NOMO-1 (cell line): ENCODE measurements at regions not wholly inside any gene's neighbourhood (a gene's known extent, or its start where the extent isn't known, plus 50 kb on each side); places are given as distances from the start of the nearest gene placed in this dataset.
A peak's percentile ranks its signal among the peaks of the same experiment; 100 is the strongest.
"Not testable (repeated sequence)": the region's sequence is repeated elsewhere in the genome, so short reads cannot be mapped to it uniquely, and the experiment has no call there.

Source experiments
- DNase-seq, 2 experiments: peaks; one replicate each; lab custom pipeline; 2025; ENCODE audit not compliant: unreplicated experiment in 2 of 2; lab: John Stamatoyannopoulos, UW

DNA sequence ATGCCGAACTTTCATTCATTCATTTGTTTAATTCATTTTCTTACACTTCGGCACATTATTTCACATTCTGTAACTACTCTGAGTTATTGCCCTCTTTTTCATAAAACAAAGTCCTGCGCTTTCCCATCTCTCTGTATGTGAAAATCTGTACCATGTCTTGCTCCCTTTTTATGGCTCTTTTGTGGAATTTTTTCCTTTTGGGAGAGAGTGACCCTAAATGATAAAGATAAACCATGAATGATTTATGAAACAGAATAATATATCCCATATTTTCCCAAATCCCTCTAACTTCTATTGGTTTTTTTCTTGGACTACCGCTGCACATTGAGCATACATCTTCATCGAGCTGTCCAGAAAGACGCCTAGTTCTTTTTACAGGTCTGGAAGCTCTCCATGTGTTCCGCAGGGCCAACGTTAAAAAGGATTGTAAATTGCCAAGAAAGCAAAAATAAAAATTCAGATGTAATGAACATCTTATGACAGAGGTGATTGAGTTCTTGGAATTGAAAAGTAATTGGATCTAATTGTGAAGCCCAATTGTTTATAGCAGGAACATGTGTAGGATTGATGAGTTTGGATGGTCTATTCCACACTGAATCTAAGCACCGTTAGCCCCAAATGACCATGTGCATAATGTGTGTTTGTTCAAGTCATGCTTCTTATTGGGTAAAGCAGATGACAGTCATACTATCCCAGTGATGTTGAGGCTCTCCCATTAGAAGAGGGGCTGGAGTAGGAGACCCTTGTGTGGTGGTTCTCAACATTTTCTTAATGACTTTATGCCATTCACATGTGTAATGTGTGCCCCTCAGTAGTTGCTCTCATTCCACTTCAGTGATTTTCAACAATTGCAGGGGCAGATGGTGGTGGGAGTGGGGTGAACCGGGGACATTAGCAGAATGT lies 378.9 kb downstream of the DLEU7 start:
- no peak for DNase-seq

DNA sequence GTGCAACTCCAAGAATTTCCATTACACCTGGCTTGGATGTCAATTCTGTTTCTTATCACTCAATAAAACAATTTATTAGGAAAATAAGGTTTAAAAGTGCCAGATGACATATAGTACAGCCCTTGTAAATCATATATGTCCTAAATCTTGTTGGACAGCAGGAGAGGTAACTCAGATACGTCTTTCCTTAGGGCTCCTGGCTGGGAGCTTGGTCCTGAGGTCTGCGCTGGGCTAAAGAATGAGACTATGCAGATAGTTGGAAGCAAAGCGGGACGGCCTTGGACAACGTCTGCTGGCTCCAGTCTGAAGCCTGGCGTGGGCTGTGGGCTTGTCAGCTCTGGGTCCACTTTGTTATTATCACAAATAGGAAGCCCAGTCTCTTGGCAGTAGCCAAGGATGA lies 377.0 kb downstream of the DLEU7 start:
- DNase-seq: no peak

DNA sequence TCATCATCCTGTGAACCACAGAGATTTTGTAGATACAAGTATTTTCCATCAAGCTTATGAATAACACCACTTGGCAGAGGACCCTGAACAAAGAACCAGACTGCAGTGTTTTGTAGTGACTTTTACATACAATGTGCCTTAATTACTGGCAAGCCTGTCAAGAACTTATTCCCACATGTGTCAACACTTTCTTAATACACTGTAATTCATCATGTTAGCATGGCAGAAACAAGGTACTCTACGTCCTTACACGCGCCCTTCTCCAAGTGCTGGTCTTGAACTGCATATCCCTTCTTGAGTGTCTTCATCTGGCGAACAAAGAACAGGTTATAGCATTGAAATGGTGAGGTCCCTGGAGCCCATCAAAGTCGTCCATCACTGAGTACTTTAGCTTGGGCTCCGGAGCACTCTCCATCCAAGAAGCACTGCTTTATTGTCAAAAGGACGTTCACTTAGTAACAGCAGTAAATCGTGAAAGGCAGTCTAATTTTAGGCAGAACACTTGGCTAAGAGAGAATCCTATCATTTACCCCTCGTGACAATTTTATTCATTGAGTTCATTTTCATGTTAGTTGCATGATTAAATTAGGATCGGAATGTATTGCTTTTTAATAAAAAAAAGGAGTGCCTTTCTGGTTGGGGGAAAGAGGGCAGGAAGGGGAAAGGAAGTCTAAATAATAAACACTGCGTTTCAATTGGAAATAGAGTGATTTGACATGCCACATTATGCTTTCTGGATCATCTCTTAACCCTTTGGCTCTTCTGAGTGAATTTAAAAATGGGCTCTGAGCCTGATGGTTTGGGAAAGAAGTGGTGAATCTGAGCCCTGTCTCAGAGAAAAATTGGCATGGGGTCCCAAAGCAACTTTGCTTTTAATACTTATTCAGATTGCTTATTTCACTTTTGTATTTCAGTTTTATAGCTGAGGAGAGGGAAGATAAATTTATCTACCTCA lies 376.1 kb downstream of the DLEU7 start:
- DNase-seq: no peak

DNA sequence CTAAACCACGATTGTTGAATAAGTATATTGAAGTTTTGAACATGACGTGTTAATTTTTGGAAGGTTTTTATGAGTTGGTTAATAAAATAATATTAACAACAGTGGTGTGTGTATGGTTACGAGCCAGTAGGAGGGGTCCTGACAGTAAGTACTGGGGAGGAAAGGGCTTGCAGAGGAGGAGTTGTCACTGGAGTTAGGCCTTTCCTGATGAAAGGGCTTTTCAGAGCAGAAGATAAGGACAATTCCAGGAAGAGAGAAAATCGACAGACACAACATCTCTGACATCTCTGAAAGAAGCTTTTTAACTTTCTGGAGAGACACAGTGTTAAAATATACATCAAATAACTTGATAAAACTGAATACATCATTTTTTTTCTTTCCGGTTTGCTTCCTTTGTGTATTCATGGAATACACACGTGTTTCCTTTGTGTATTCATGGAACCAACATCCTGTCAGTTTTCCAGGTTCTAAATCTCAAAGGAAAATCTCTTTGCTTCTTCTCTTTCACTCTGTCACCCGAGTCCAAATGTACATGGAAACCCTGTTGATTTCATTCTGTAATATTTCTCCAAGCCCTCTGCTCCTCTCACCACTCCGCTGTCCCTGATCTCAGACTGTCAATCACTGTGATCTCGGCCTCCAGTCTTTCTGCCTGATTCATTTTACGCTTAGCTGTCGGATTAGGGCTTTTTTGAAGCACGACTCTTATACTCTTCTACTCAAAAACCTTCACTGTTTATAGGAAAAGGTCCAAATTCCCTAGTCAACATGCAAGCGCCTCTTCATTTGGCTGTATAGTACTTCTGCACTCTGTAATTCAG lies 374.4 kb downstream of the DLEU7 start:
- no peak for DNase-seq

DNA sequence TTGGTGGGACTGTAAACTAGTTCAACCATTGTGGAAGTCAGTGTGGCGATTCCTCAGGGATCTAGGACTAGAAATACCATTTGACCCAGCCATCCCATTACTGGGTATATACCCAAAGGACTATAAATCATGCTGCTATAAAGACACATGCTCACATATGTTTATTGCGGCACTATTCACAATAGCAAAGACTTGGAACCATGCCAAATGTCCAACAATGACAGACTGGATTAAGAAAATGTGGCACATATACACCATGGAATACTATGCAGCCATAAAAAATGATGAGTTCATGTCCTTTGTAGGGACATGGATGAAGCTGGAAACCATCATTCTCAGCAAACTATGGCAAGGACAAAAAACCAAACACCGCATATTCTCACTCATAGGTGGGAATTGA lies 370.4 kb downstream of the DLEU7 start:
- DNase-seq: not testable (repeated sequence)

DNA sequence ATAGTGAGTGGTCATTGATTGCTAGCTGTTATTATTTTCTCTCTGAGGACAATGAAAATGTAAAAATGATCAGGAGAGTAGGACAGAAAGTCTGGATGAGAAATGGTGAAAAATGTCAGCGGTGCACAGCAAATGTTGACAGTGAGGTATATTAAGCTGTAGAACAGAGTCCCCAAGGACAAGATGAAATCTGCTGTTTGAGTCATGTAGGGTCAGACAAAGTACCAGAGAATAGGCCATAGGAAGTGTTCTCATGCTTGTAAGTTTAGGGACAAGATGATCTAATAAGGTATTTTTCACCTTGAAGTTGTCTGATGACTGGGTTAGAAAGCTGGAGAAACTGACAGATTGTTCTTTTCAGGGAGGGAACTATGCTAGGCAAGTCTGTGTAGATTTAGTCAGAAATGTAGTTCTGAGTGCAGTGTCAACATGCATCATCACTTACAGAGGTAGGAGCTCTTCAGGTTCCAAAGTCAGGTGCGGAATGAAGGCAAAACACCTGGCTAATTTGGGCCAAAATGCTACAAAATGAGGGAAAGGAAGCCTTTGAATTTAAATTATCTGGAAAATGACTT lies 369.3 kb downstream of the DLEU7 start:
- no peak for DNase-seq

DNA sequence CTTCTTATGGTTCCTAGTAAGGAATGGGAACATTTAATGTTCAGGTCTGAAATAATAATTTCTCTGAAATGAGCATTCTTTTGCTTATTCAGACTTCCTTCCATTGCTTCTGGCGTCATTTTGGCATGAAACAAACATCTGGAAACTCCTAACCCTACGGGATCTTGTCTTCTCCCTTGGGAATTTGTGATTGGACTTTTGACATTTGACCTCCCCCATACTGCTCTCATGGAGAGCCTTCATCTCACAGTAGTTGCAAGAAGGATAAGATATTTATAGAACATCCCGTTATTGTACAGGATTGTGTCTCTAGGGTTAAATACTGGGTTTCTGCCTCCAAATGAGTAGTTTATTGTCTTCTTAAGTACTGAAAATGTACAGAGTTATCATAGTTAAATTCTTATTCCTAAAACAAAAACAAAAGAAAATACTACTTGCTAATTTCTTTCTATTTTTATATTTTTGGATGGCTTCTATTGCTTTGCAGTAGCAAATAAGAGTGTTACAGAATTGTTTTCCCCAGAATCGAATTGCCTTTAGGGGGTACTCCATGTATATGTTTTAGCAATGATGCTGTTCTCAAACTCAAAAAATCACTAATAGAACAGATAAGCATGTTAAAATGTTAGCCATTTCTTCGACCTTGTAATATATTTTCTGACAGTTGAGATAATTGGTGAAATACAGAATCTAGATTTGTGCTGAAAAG lies 366.8 kb downstream of the DLEU7 start:
- peak in 1 of 2 experiments; percentile 16 for DNase-seq

DNA sequence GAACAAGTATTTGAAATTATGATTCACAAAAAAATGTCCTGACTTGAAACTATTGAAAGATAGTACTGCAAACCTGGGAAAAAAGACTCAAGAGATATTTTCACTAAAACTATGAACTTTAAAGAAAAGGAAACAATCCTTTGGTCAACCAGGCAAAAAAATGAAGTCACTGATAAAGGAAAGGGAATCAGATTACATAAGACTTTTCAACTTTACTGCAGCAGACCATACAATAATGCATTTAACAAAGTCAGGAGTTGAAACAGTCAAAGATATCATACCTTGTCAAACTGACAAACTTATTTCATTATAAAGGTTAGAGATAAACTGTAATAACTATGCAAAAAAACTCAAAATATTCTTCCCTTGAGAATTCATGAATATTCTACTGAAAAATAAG lies 361.6 kb downstream of the DLEU7 start:
- no peak for DNase-seq

DNA sequence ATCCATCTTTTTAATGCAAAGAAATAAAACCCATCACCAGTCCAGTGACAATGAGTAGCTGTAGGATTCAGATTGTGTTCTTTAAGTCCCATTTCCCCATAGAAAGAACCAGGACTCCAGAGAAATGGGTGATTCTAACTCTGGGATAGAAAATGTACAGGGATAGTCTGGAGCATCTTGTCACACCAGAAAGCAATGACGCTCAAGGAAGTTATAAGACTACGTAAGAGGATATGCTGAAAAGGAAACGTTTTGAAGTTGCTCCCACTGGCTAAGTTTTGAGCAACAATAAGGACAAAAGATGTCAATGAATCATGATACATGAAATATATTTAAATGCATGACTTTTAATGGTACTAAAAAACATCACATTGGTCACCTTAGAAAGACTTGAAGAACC lies 360.1 kb downstream of the DLEU7 start:
- DNase-seq: no peak

DNA sequence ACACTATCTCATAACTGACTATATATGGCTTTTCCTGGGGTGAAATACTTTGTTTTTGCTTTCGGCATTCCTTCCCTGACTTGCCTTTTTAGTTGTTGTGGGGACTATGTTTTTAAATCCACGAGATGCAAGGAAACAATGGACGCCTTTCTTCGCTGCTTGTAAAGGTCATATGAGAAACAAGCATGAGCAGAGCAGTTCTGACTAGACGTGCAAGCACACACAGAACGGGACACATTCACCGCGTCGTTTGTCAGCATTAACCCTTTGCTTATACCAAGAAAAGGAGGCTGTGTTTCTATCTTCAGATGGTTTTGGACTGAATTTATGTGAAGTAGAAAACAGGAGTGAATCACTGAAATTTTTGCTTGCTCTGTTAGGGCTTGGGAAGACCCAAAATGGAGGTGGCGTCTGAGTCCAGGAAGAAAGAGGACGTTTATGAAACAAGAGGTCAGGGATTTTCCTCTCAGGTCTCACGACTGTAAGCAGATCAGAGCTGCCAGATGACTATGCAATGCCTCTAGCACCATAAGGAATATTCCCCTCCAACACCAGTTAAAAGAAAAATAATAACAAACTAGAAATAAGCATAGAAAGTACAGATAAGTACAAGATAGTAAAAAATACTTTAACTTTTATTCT lies 358.9 kb downstream of the DLEU7 start:
- no peak for DNase-seq

DNA sequence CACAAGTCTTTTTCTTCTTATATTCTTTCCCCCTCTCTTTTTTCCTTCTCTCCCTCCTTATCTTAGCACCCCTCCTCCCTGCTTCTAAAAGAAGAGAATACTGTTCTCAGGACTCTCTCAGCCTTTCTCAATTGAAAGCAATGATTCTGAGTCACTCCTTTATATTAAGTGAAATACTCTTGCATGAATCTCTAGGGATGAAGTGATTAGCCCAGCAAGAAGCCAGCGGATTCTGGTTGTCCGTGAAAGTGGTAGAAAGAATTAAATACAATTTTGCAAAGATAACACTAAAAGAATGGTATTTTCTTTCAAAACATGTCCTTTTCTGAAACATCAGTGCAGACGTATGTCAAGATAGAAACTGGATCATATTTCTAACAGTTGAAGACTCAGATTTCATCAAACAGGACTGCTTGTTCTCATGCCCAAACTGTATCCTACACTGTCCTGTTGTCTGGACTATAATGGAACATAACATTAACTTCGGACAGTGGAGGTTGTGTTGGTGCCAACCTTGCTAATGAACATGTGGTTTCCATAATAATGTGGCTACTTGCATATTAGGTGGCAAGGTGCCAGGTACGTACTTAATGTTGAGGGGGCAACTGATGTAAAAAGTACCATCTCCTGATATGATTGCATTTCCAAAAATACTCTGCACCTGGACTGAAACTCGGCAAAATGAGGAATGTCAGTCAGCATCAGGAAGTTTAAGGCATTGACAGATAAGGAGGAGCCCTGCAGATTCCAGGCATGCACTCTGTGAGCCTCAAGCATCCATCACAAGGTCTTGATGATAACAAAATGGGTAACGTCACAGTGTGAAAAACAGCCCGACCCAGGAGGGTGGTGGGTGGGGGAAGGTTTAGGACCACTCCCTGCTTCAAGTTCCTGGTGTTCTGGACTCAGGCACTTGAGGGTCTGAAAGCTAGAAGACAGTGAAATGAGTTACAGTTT lies 357.2 kb downstream of the DLEU7 start:
- no peak for DNase-seq

DNA sequence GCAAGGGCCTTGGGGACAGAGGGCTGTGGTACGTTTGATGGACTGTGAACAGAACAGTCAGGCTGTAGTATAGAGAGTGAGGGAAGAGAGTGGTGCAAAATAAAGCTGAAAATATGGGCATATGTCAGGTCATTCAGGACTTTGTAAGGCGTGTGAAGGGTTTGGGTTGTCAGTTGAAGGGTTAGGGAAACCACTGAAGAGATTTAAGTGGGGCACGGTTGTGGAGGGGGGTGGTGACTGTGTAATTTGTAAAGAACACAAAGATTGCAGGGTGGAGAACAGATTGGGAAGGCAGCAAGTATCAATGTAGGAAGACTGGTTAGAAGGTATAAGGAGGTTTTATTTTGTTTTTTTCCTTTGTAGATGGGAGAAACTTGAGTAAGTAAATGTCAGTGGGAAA lies 349.8 kb downstream of the DLEU7 start:
- no peak for DNase-seq

DNA sequence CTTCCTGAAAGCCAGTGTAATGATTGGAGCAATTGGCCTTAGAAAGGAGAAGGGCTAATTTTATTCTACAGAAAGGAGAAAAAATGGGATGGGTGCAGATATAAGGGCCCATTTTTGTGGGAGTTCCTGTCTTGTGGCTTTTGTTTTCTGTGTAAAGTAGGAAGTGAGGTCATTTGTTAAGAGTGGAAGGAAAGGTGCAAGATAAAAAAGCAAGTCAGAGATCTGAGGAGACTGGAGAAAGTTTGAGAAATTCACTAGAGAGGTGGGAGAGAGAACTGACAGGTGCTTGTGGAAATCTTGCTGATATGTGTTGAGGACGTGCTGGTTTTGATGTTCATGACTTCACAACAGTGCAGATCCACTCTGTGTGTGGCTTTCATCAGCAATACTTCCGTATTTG lies 349.4 kb downstream of the DLEU7 start:
- DNase-seq: no peak

DNA sequence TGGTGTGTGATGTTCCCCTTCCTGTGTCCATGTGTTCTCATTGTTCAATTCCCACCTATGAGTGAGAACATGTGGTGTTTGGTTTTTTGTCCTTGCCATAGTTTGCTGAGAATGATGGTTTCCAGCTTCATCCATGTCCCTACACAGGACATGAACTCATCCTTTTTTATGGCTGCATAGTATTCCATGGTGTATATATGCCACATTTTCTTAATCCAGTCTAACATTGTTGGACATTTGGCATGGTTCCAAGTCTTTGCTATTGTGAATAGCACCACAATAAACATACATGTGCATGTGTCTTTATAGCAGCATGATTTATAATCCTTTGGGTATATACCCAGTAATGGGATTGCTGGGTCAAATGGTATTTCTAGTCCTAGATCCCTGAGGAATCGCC lies 340.3 kb downstream of the DLEU7 start:
- not testable (repeated sequence) for DNase-seq

DNA sequence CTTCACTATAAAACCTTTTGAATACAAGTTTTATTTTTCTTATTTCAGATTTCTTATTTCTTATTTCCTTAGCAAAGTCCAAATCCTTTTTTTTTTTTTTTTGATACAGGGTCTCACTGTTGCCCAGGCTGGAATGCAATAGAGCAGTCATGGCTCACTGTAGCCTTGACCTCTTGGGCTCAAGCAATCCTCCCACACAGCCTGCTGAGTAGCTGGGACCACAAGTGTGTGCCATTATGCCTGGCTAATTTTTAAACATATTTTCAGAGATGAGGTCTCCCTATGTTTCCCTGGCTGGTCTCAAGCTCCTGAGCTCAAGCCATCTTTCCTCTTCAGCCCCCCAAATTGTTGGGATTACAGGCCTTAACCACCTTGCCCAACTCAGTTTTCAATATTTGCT lies 334.3 kb downstream of the DLEU7 start:
- DNase-seq: no peak

DNA sequence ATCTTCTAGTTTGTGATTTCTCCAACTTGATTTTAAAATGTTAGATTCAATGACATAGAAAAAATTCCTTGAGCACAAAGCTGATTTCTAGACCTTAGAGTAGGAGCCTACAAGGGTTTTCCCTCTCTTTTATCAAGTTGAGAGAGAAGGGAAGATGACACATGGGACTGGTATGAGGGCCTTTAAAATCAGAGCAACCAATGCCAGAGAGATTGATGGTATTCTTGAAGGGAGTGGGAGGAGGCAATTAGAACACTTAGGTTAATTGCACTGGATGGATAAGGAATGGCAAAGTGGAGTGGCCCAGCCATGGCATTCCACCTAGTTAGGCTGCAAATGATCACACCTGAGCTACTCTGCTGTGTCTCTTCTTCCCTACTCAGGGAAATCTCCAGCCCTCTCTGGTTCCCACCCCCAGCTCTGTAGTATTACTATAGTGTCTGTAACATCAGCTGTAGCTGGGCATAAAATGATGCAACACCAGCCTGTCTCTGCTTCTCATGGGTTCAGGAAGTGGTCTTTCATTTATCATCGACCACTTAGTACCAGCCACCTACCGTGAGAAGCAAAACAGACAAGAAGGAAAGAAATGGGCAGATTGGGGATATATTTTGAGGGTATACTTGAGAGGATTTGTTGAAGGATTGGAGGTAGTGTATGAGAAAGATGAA lies 333.6 kb downstream of the DLEU7 start:
- no peak for DNase-seq

DNA sequence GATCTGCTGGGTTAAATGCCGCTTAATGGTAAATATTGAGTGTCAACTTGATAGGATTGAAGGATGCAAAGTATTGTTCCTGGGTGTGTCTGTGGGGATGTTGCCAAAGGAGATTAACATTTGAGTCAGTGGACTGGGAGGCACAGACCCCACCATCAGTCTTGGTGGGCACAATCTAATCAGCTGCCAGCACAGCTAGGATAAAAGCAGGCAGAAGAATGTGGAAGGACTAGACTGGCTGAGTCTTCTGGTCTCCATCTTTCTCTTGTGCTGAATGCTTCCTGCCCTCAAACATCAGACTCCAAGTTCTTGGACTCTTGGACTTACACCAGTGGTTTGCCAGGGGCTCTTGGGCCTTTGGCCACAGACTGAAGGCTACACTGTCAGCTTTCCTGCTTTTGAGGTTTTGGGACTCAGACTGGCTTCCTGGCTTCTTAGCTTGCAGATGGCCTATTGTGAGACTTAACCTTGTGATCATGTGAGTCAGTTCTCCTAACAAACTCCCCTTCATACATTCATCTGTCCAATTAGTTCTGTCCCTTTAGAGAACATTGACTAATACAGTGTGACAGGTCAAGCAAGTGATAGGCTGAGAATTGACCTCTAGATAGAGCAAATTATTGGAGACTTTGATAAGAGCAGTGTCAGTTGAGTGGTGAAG lies 332.5 kb downstream of the DLEU7 start:
- not testable (repeated sequence) for DNase-seq
